ENCODE measurements at regions not wholly inside any gene's neighbourhood (a gene's known extent, or its start where the extent isn't known, plus 50 kb on each side); places are given as distances from the start of the nearest gene placed in this dataset.
A peak's percentile ranks its signal among the peaks of the same experiment; 100 is the strongest.

DNA sequence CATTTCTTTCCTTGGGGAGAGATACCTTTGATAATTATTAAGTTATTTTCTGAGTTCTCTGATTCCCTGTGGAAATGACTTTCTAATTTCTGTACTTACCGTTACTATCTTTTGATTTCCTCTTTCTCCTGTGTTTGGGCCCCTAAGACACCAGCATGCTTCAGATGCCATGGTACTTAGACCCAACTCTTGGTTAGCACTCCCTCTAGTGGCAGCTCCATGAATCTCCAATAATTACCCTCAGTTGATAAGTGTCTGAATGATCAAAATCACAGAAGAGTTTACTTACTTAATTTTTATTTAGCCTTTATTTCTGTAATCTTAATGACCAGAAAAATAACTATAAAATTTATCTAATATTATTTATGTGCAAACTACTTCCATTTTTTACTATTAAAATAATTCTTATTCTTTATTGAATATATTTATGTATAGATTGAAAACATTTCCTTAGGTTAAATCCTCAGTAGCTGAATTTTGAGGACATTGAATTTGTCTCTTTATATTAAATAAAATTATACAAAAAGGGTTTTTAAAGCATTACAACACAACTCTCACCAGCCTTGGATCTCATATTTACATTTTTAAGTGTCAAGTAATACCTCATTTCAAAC, 300.4 kb downstream of the KCNS3 start:
- Histone ChIP-seq H3K27ac (no peak overlapping the region), H3K36me3 (no peaks in the 10 kb centered on the region), H3K27me3 (no peaks in the 10 kb centered on the region), H3K4me3 (no peak overlapping the region), H3K4me1 (peaks cover 0 to 6% (median 0%) of the 10 kb centered on the region in 12 donors), H3K9me3 (no peaks in the 10 kb centered on the region)
- DNase-seq (no peak), ATAC-seq (peak in 1 of 4 donors; percentile 80)
- intact Hi-C loops (cut with DNase I), result loop anchor here in 6 of 10 donors (2.0 to 10.0 kb wide), 5 partner anchors 196 to 454 kb away; no protein-coding TSS in a partner anchor
- TF ChIP-seq, protein P1, sequence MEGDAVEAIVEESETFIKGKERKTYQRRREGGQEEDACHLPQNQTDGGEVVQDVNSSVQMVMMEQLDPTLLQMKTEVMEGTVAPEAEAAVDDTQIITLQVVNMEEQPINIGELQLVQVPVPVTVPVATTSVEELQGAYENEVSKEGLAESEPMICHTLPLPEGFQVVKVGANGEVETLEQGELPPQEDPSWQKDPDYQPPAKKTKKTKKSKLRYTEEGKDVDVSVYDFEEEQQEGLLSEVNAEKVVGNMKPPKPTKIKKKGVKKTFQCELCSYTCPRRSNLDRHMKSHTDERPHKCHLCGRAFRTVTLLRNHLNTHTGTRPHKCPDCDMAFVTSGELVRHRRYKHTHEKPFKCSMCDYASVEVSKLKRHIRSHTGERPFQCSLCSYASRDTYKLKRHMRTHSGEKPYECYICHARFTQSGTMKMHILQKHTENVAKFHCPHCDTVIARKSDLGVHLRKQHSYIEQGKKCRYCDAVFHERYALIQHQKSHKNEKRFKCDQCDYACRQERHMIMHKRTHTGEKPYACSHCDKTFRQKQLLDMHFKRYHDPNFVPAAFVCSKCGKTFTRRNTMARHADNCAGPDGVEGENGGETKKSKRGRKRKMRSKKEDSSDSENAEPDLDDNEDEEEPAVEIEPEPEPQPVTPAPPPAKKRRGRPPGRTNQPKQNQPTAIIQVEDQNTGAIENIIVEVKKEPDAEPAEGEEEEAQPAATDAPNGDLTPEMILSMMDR (IDR thresholded peaks at IDR 0.05), result peak; percentile 60 to 86 (median 78)
- TF ChIP-seq POLR2A (IDR thresholded peaks at IDR 0.05), result no peak
- WGBS, 4 donors, result 3 to 25% (median 15%) methylated on average over 1 of the region's 1 CpG

DNA sequence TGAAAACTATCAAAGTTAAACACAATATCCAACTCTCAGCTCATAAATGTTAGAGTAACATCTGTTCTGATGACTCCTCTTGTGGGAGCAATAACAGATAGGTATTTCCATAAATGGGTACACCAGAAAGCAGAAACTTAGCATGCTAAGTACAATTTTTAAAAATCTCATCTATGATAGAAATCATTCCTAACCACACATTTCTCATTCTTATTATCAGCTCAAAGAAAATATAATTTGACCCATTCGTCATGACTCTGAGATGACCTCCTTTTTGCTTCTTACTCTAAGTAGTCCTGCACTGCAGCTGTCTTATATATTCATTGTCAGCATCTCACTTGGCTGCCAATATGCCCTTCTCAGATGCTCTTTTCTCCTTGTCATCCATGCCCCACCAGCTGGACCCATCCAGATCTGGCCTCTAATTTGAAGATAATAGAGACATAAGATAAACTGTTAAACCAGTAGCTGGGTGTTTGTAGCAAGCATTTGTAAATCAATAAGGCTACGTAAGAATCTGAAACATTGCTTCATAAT, 298.3 kb downstream of the KCNS3 start:
- Histone ChIP-seq H3K36me3 (no peaks in the 10 kb centered on the region), H3K27ac (no peak overlapping the region), H3K4me3 (no peak overlapping the region), H3K4me1 (peaks cover 0 to 6% (median 0%) of the 10 kb centered on the region in 12 donors), H3K9me3 (no peaks in the 10 kb centered on the region), H3K27me3 (no peaks in the 10 kb centered on the region)
- intact Hi-C loops (cut with DNase I), result loop anchor here in 3 of 10 donors (10.0 kb wide), 3 partner anchors 198 to 452 kb away; no protein-coding TSS in a partner anchor
- DNase-seq (no peak), ATAC-seq (no peak)
- 76 to 88% (median 81%) methylated on average over 2 of the region's 2 CpGs for WGBS, 4 donors
- TF ChIP-seq POLR2A (IDR thresholded peaks at IDR 0.05), result no peak
- TF ChIP-seq, protein P1 (IDR thresholded peaks at IDR 0.05), result no peak

DNA sequence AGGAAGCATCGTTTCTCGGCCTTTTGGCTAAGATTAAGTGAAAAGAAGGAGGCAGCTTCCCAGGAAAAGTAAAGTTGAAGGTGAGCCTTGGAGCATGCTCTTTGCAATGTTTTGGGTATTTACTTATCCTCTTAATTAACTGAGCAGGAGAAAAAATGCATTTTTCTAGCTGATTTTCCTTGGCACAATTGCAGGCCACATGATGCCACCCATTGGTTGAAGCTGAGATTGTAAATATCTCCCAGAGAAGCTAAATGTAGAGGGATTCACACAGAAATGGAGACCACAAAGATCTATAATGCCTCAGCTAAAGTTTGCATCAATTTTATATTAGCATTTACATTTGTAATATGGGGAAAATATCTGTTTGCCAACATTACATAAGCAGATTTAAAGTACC, 294.1 kb downstream of the KCNS3 start:
- H3K36me3 ChIP-seq, result no peaks in the 10 kb centered on the region
- TF ChIP-seq, protein P1 (IDR thresholded peaks at IDR 0.05), result no peak
- no peak for TF ChIP-seq POLR2A (IDR thresholded peaks at IDR 0.05)
- H3K27ac ChIP-seq, result no peak overlapping the region
- DNase-seq, result no peak
- ATAC-seq, result no peak
- no peak overlapping the region for H3K4me3 ChIP-seq
- H3K9me3 ChIP-seq, result no peaks in the 10 kb centered on the region
- H3K27me3 ChIP-seq, result no peaks in the 10 kb centered on the region
- H3K4me1 ChIP-seq, result peaks cover 0 to 7% (median 0%) of the 10 kb centered on the region in 12 donors
- intact Hi-C loops (cut with DNase I), result loop anchor here in 3 of 10 donors (10.0 kb wide), 3 partner anchors 202 to 448 kb away; no protein-coding TSS in a partner anchor
- WGBS, 4 donors, result 89 to 95% (median 94%) methylated on average over 2 of the region's 2 CpGs
